Kidney (tissue), 13 donors: ENCODE measurements at regions not wholly inside any gene's neighbourhood (a gene's known extent, or its start where the extent isn't known, plus 50 kb on each side); places are given as distances from the start of the nearest gene placed in this dataset.

ENCODE experiments used
- DNase-seq, 5 donors: peaks; one replicate each; pipeline ENCODE4 v3.0.0-alpha.2; 2013 to 2020
- FAIRE-seq: peaks from 2 replicates; lab custom pipeline; 2012; peaks lifted over from hg19 to GRCh38; lab: Jason Lieb, UNC
- H3K27ac ChIP-seq, 2 donors: one replicate each; pipeline ENCODE4 v1.7.0; 2013; ENCODE audit warnings: low read depth in 2 of 2, low read length in 2 of 2, inconsistent platforms in 1 of 2
- H3K27me3 ChIP-seq: one replicate; pipeline ENCODE4 v1.7.1; 2013; ENCODE audit warnings: low read length, inconsistent platforms; ENCODE audit not compliant: control insufficient read depth, insufficient read depth
- H3K36me3 ChIP-seq, 3 donors: one replicate each; pipeline versions ENCODE4 v1.7.0 to v1.7.1; 2013; ENCODE audit warnings: low read length in 3 of 3, control low read depth in 1 of 3, inconsistent platforms in 1 of 3; ENCODE audit not compliant: insufficient read depth in 3 of 3, control insufficient read depth in 2 of 3
- H3K4me1 ChIP-seq, 3 donors: one replicate each; pipeline versions ENCODE4 v1.7.0 to v1.7.1; 2013; ENCODE audit warnings: low read length in 3 of 3, inconsistent platforms in 1 of 3, low read depth in 1 of 3; ENCODE audit not compliant: control insufficient read depth in 2 of 3, insufficient read depth in 2 of 3
- H3K4me3 ChIP-seq, 3 donors: one replicate each; pipeline versions ENCODE4 v1.7.0 to v1.8.1; 2013; ENCODE audit warnings: low read length in 3 of 3, control low read depth in 1 of 3, inconsistent platforms in 1 of 3
- H3K9ac ChIP-seq, 3 donors: one replicate each; pipeline versions ENCODE4 v1.7.0 to v1.7.1; 2013; ENCODE audit warnings: low read length in 3 of 3, control low read depth in 1 of 3, inconsistent platforms in 1 of 3
- H3K9me3 ChIP-seq, 3 donors: one replicate each; pipeline versions ENCODE4 v1.7.0 to v1.7.1; 2013; ENCODE audit warnings: low read length in 3 of 3, control low read depth in 1 of 3, inconsistent platforms in 1 of 3; ENCODE audit not compliant: control insufficient read depth in 2 of 3, insufficient read depth in 1 of 3
- CTCF ChIP-seq: IDR thresholded peaks from 3 replicates; pipeline ENCODE4 v1.5.1; 2012; ENCODE audit warnings: mild to moderate bottlenecking, moderate library complexity, borderline replicate concordance; ENCODE audit not compliant: insufficient read depth; ENCODE audit errors: extremely low read depth
- intact Hi-C: fragments of 100-400 bp; cut with DNase I; formaldehyde crosslinking; loops from one replicate; pipeline ENCODE4 v1.11.1; 2022
- donor health status: control.
- donor health status: control.
- donor health status: control.
- donor health status: control.
- donor health status: control.
- donor health status: DM: yes; HTN: yes; CAD: no.
- donor health status: Normal renal cell carcinoma (clear cell type).

- H3K27ac ChIP-seq: no peak overlapping the region
- H3K4me1 ChIP-seq: no peaks in the 10 kb centered on the region
- intact Hi-C loops: no loop called here
- TF ChIP-seq CTCF: no peak
- FAIRE-seq (no peak), DNase-seq (no peak)
- H3K27me3 ChIP-seq: no peaks in the 10 kb centered on the region
- H3K9ac ChIP-seq: no peak overlapping the region
- H3K4me3 ChIP-seq: no peak overlapping the region
- no peaks in the 10 kb centered on the region for H3K36me3 ChIP-seq
- H3K9me3 ChIP-seq: no peaks in the 10 kb centered on the region
Observed at GRCh38 chr5:18117968-18118367, 483.7 kb downstream of the TAF11L14 start.

DNA sequence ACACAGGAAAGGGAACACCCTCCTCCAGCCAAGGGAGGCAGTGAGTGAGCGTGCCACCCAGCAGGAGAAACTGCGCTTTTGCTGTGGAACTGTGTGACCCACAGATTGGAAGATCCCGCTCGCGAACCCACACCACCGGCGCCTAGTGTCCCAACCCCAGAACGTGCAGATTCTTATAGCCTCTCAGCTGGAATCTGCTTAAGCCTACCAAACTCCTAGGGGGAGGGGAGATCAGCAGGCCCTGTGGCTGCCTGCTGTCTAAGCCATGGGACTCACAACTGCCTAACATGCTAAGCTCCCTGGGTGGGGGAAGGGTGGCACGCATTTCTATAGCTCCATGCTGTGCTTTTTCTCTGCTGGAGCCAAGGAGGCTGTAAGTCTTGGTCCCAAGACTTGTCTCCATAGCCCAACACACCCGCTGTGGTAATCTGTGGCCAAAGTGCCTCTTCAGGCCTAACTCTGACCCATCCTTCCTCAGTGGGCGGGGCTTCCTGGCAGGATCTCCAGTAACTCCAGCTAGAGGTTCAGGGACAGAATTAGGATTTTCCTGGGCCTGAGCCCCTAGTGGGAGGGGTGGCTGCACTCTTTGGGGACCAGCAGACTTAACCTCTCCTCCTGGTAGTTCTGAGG is 485.0 kb downstream of the TAF11L14 start:
- intact Hi-C loops: no loop called here
- H3K9me3 ChIP-seq: no peaks in the 10 kb centered on the region
- DNase-seq (no peak), FAIRE-seq (no peak)
- no peaks in the 10 kb centered on the region for H3K36me3 ChIP-seq
- H3K4me1 ChIP-seq: no peaks in the 10 kb centered on the region
- H3K9ac ChIP-seq: no peak overlapping the region
- H3K27me3 ChIP-seq: no peaks in the 10 kb centered on the region
- no peak overlapping the region for H3K4me3 ChIP-seq
- no peak for TF ChIP-seq CTCF
- H3K27ac ChIP-seq: no peak overlapping the region

GRCh38 chr5:18141222-18141621 is 507.0 kb downstream of the TAF11L14 start:
- H3K27ac ChIP-seq: no peak overlapping the region
- FAIRE-seq (no peak), DNase-seq (no peak)
- no peak overlapping the region for H3K9ac ChIP-seq
- intact Hi-C loops: no loop called here
- no peak overlapping the region for H3K4me3 ChIP-seq
- no peaks in the 10 kb centered on the region for H3K4me1 ChIP-seq
- no peaks in the 10 kb centered on the region for H3K27me3 ChIP-seq
- no peaks in the 10 kb centered on the region for H3K9me3 ChIP-seq
- no peak for TF ChIP-seq CTCF
- no peaks in the 10 kb centered on the region for H3K36me3 ChIP-seq

GRCh38 chr5:18142831-18143230 is 508.6 kb downstream of the TAF11L14 start:
- no peaks in the 10 kb centered on the region for H3K9me3 ChIP-seq
- DNase-seq (peak in 2 of 5 donors; percentile 14 to 25), FAIRE-seq (no peak)
- no peak for TF ChIP-seq CTCF
- H3K4me3 ChIP-seq: no peak overlapping the region
- no peaks in the 10 kb centered on the region for H3K4me1 ChIP-seq
- H3K27me3 ChIP-seq: no peaks in the 10 kb centered on the region
- intact Hi-C loops: no loop called here
- no peaks in the 10 kb centered on the region for H3K36me3 ChIP-seq
- H3K9ac ChIP-seq: no peak overlapping the region
- H3K27ac ChIP-seq: no peak overlapping the region
